T-cell (primary cell): ENCODE measurements at regions not wholly inside any gene's neighbourhood (a gene's known extent, or its start where the extent isn't known, plus 50 kb on each side); places are given as distances from the start of the nearest gene placed in this dataset.
A peak's percentile ranks its signal among the peaks of the same experiment; 100 is the strongest.

Source experiments
- ATAC-seq, 4 experiments: fragments of 200-7000 bp in 3 of 4; fragments of 150-1000 bp in 1 of 4; cut with Tn5 transposase; replicated peaks in 1 of 4; 1 replicate in 3 of 4; 2 replicates in 1 of 4; pipeline ENCODE4 v1.10.0; 2021; ENCODE audit warnings: moderate library complexity in 3 of 4, mild to moderate bottlenecking in 2 of 4, moderate number of reproducible peaks in 1 of 4
- CTCF ChIA-PET, 2 donors: fragments of 300-600 bp; sonication (Branson Sonifier 250); formaldehyde crosslinking; loops; one replicate each; lab custom pipeline; 2022; ENCODE audit warnings: antibody characterized with exemption in 2 of 2; lab: Charles Lee
- POLR2A ChIA-PET, 2 donors: fragments of 300-600 bp; sonication (Branson Sonifier 250); formaldehyde crosslinking; loops; one replicate each; lab custom pipeline; 2022; ENCODE audit warnings: antibody characterized with exemption in 2 of 2; lab: Charles Lee
- DNase-seq, 35 experiments: peaks; one replicate each; pipeline versions ENCODE4 v3.0.0 to v3.0.0-alpha.2; 2013 to 2023
- H3K27ac ChIP-seq: one replicate; pipeline ENCODE4 v1.5.1; 2013; ENCODE audit warnings: low read length
- H3K27me3 ChIP-seq, 2 experiments: replicated peaks in 1 of 2; 1 replicate in 1 of 2; 2 replicates in 1 of 2; pipeline versions ENCODE4 v1.6.1 to v1.7.0; 2013; ENCODE audit warnings: low read length in 1 of 2, mixed read lengths in 1 of 2; ENCODE audit not compliant: control insufficient read depth in 2 of 2, insufficient read depth in 2 of 2; ENCODE audit errors: extremely low read depth in 1 of 2
- H3K36me3 ChIP-seq, 2 donors: 1 replicate in 1 of 2; 2 replicates in 1 of 2; pipeline versions ENCODE4 v1.6.1 to v1.7.0; 2013; ENCODE audit warnings: low read length in 1 of 2; ENCODE audit not compliant: control insufficient read depth in 2 of 2, insufficient read depth in 1 of 2; ENCODE audit errors: extremely low read depth in 1 of 2
- H3K4me1 ChIP-seq, 2 experiments: 1 replicate in 1 of 2; 2 replicates in 1 of 2; pipeline versions ENCODE4 v1.6.1 to v1.7.0; 2013; ENCODE audit warnings: low read length in 2 of 2, mixed read lengths in 1 of 2; ENCODE audit not compliant: insufficient read depth in 2 of 2, control insufficient read depth in 1 of 2; ENCODE audit errors: extremely low read depth in 1 of 2
- H3K4me3 ChIP-seq, 2 donors: 1 replicate in 1 of 2; 2 replicates in 1 of 2; pipeline versions ENCODE4 v1.5.1 to v1.7.0; 2013; ENCODE audit warnings: mild to moderate bottlenecking in 2 of 2, low read length in 1 of 2, moderate library complexity in 1 of 2; ENCODE audit not compliant: control insufficient read depth in 1 of 2; ENCODE audit errors: extremely low read depth in 1 of 2
- H3K9me3 ChIP-seq: 2 replicates; pipeline ENCODE4 v1.7.0; 2013
- H3K27ac Mint-ChIP-seq, 2 donors: one replicate each; pipeline ENCODE4 v1.8.0; 2020 to 2021; ENCODE audit warnings: mild to moderate bottlenecking in 2 of 2, mixed read lengths in 2 of 2
- H3K27me3 Mint-ChIP-seq, 2 donors: one replicate each; pipeline ENCODE4 v1.8.0; 2021 to 2022; ENCODE audit warnings: mixed read lengths in 2 of 2
- H3K36me3 Mint-ChIP-seq: one replicate; pipeline ENCODE4 v1.8.0; 2021; ENCODE audit warnings: mixed read lengths
- H3K4me1 Mint-ChIP-seq, 3 donors: one replicate each; pipeline ENCODE4 v1.8.0; 2020 to 2022; ENCODE audit warnings: mixed read lengths in 3 of 3, mild to moderate bottlenecking in 1 of 3
- H3K4me3 Mint-ChIP-seq, 3 donors: one replicate each; pipeline ENCODE4 v1.8.0; 2020 to 2022; ENCODE audit warnings: mild to moderate bottlenecking in 3 of 3, mixed read lengths in 3 of 3, moderate library complexity in 3 of 3
- H3K9me3 Mint-ChIP-seq, 3 donors: one replicate each; pipeline ENCODE4 v1.8.0; 2020 to 2022; ENCODE audit warnings: mixed read lengths in 3 of 3
- WGBS: methylation state at CpG from one replicate; pipeline ENCODE4 v1.1.5; 2013; ENCODE audit warnings: missing lambda C conversion rate; ENCODE audit not compliant: insufficient coverage; 5-methylcytosine and 5-hydroxymethylcytosine counted together

GRCh38 chr12:98437166-98437565, 78.2 kb upstream of the TMPO start:
- ATAC-seq (no peak), DNase-seq (no peak)
- Histone ChIP-seq H3K4me1 (no peaks in the 10 kb centered on the region), H3K27ac (no peak overlapping the region), H3K9me3 (no peaks in the 10 kb centered on the region), H3K36me3 (no peaks in the 10 kb centered on the region), H3K27me3 (peaks cover 0 to 13% of the 10 kb centered on the region in 2 experiments), H3K4me3 (no peak overlapping the region)
- Mint-ChIP-seq H3K4me3 (no peak overlapping the region), H3K4me1 (no peaks in the 10 kb centered on the region), H3K27me3 (peaks cover 23 to 51% of the 10 kb centered on the region in 2 donors), H3K36me3 (no peaks in the 10 kb centered on the region), H3K27ac (no peak overlapping the region), H3K9me3 (peaks cover 5 to 11% (median 8%) of the 10 kb centered on the region in 3 donors)
- ChIA-PET CTCF (interaction anchor here in 1 of 2 donors (0.6 to 0.7 kb wide), 3 partner anchors 11 to 1224 kb away, joined by 3 read pairs; no protein-coding TSS in a partner anchor), POLR2A (interaction anchor here in 1 of 2 donors (0.7 kb wide), 1 partner anchor 504 kb away, joined by 3 read pairs; no protein-coding TSS in a partner anchor)
- 57% methylated on average over 1 of the region's 4 CpGs for WGBS

- Histone ChIP-seq H3K4me1 (no peaks in the 10 kb centered on the region), H3K27ac (no peak overlapping the region), H3K27me3 (peaks cover 0 to 10% of the 10 kb centered on the region in 2 experiments), H3K36me3 (no peaks in the 10 kb centered on the region), H3K9me3 (no peaks in the 10 kb centered on the region), H3K4me3 (no peak overlapping the region)
- no peak overlapping the region for H3K4me3 Mint-ChIP-seq
- WGBS: no CpG with 5 or more reads among the region's 1 CpG
- no peaks in the 10 kb centered on the region for H3K36me3 Mint-ChIP-seq
- no peak for ATAC-seq
- ChIA-PET POLR2A (interaction anchor here (0.7 kb wide), 2 partner anchors 505 to 1297 kb away, joined by 3 read pairs; no protein-coding TSS in a partner anchor), CTCF (interaction anchor here in 1 of 2 donors (0.6 to 0.7 kb wide), 2 partner anchors 12 to 203 kb away, joined by 3 read pairs; no protein-coding TSS in a partner anchor)
- peaks cover 5 to 11% (median 8%) of the 10 kb centered on the region in 3 donors for H3K9me3 Mint-ChIP-seq
- H3K27ac Mint-ChIP-seq: no peak overlapping the region
- no peak for DNase-seq
- H3K27me3 Mint-ChIP-seq: peaks cover 22 to 51% of the 10 kb centered on the region in 2 donors
- no peaks in the 10 kb centered on the region for H3K4me1 Mint-ChIP-seq
These were observed 77.4 kb upstream of the TMPO start for GRCh38 chr12:98437806-98438595.

GRCh38 chr12:98438656-98439230, 76.6 kb upstream of the TMPO start:
- ChIA-PET CTCF (no interaction called here), POLR2A (interaction anchor here in 1 of 2 donors (0.6 kb wide), 1 partner anchor 361 kb away, joined by 7 read pairs; no protein-coding TSS in a partner anchor)
- no peaks in the 10 kb centered on the region for H3K36me3 ChIP-seq
- DNase-seq: no peak
- Mint-ChIP-seq H3K36me3 (no peaks in the 10 kb centered on the region), H3K27me3 (peaks cover 19 to 51% of the 10 kb centered on the region in 2 donors), H3K27ac (no peak overlapping the region), H3K4me3 (no peak overlapping the region), H3K9me3 (peaks cover 5 to 11% (median 8%) of the 10 kb centered on the region in 3 donors), H3K4me1 (no peaks in the 10 kb centered on the region)
- H3K27me3 ChIP-seq: peaks cover 0 to 11% of the 10 kb centered on the region in 2 experiments
- no peak for ATAC-seq
- no peaks in the 10 kb centered on the region for H3K4me1 ChIP-seq
- no peak overlapping the region for H3K4me3 ChIP-seq
- H3K9me3 ChIP-seq: no peaks in the 10 kb centered on the region
- no CpG with 5 or more reads among the region's 1 CpG for WGBS
- no peak overlapping the region for H3K27ac ChIP-seq

- CTCF ChIA-PET: no interaction called here
- Histone ChIP-seq H3K4me3 (no peak overlapping the region), H3K27me3 (peaks cover 0 to 14% of the 10 kb centered on the region in 2 experiments), H3K27ac (no peak overlapping the region), H3K4me1 (no peaks in the 10 kb centered on the region), H3K9me3 (no peaks in the 10 kb centered on the region), H3K36me3 (no peaks in the 10 kb centered on the region)
- no peak for DNase-seq
- peaks cover 19 to 51% of the 10 kb centered on the region in 2 donors for H3K27me3 Mint-ChIP-seq
- POLR2A ChIA-PET: no interaction called here
- H3K4me1 Mint-ChIP-seq: no peaks in the 10 kb centered on the region
- H3K36me3 Mint-ChIP-seq: no peaks in the 10 kb centered on the region
- no peak overlapping the region for H3K4me3 Mint-ChIP-seq
- no peak overlapping the region for H3K27ac Mint-ChIP-seq
- no peak for ATAC-seq
- WGBS: 75% methylated on average over 3 of the region's 3 CpGs
- peaks cover 5 to 10% (median 8%) of the 10 kb centered on the region in 3 donors for H3K9me3 Mint-ChIP-seq
These were observed 75.9 kb upstream of the TMPO start for GRCh38 chr12:98439471-98439951.

- no peaks in the 10 kb centered on the region for H3K9me3 ChIP-seq
- Mint-ChIP-seq H3K9me3 (peaks cover 3 to 6% (median 4%) of the 10 kb centered on the region in 3 donors), H3K27me3 (peaks cover 19 to 48% of the 10 kb centered on the region in 2 donors), H3K4me1 (no peaks in the 10 kb centered on the region), H3K4me3 (no peak overlapping the region), H3K36me3 (no peaks in the 10 kb centered on the region), H3K27ac (no peak overlapping the region)
- no peak for ATAC-seq
- H3K27ac ChIP-seq: no peak overlapping the region
- ChIA-PET POLR2A (no interaction called here), CTCF (no interaction called here)
- H3K27me3 ChIP-seq: peaks cover 0 to 14% of the 10 kb centered on the region in 2 experiments
- H3K4me3 ChIP-seq: no peak overlapping the region
- no CpG with 5 or more reads among the region's 4 CpGs for WGBS
- H3K4me1 ChIP-seq: no peaks in the 10 kb centered on the region
- peak in 1 of 35 experiments; percentile 35 for DNase-seq
- no peaks in the 10 kb centered on the region for H3K36me3 ChIP-seq
These were observed 75.3 kb upstream of the TMPO start for GRCh38 chr12:98439981-98440581.

GRCh38 chr12:98446060-98446459, 69.3 kb upstream of the TMPO start:
- no peaks in the 10 kb centered on the region for H3K9me3 ChIP-seq
- ChIA-PET CTCF (interaction anchor here (0.5 to 0.9 kb wide), 4 partner anchors 12 to 1867 kb away, joined by 3 to 5 read pairs (median 4); no protein-coding TSS in a partner anchor), POLR2A (interaction anchor here in 1 of 2 donors (0.6 kb wide), 1 partner anchor 1630 kb away, joined by 3 read pairs; no protein-coding TSS in a partner anchor)
- H3K27ac ChIP-seq: no peak overlapping the region
- H3K4me1 ChIP-seq: no peaks in the 10 kb centered on the region
- H3K4me1 Mint-ChIP-seq: no peaks in the 10 kb centered on the region
- H3K27me3 Mint-ChIP-seq: peaks cover 12 to 16% of the 10 kb centered on the region in 2 donors
- H3K27ac Mint-ChIP-seq: no peak overlapping the region
- H3K4me3 ChIP-seq: no peak overlapping the region
- no peaks in the 10 kb centered on the region for H3K36me3 Mint-ChIP-seq
- H3K4me3 Mint-ChIP-seq: no peak overlapping the region
- ATAC-seq (no peak), DNase-seq (no peak)
- H3K9me3 Mint-ChIP-seq: no peaks in the 10 kb centered on the region
- no peaks in the 10 kb centered on the region for H3K36me3 ChIP-seq
- WGBS: 80% methylated on average over 1 of the region's 1 CpG
- peaks cover 0 to 7% of the 10 kb centered on the region in 2 experiments for H3K27me3 ChIP-seq
